C4-2B (cell line): ENCODE measurements at regions not wholly inside any gene's neighbourhood (a gene's known extent, or its start where the extent isn't known, plus 50 kb on each side); places are given as distances from the start of the nearest gene placed in this dataset.

Experiments used
- CTCF ChIP-seq: fragments of 450-650 bp; conservative IDR thresholded peaks from 2 replicates; pipeline ENCODE4 v1.5.1; 2017; ENCODE audit warnings: mild to moderate bottlenecking
- ZFX ChIP-seq: fragments of 450-650 bp; IDR thresholded peaks from 2 replicates; pipeline ENCODE4 v1.6.1; 2017

GRCh38 chr6:141701732-141702131 lies 431.0 kb upstream of the GJE1 start:
- TF ChIP-seq CTCF: no peak
- no peak for TF ChIP-seq ZFX
